Spleen (tissue), 11 donors: ENCODE measurements at regions not wholly inside any gene's neighbourhood (a gene's known extent, or its start where the extent isn't known, plus 50 kb on each side); places are given as distances from the start of the nearest gene placed in this dataset.

ENCODE experiments used
- DNase-seq: peaks from one replicate; pipeline ENCODE4 v3.0.0-alpha.2; 2020
- H3K27ac ChIP-seq, 8 donors: fragments of 200-600 bp; sonication (generic) in 7 of 8; 1 replicate in 4 of 8; 2 replicates in 4 of 8; pipeline versions ENCODE4 v1.5.0 to v1.8.0; 2016 to 2021; ENCODE audit warnings: inconsistent platforms in 4 of 8, mild to moderate bottlenecking in 4 of 8, moderate library complexity in 1 of 8
- H3K27me3 ChIP-seq, 7 donors: fragments of 200-600 bp; sonication (generic) in 6 of 7; replicated peaks in 1 of 7; 1 replicate in 4 of 7; 2 replicates in 3 of 7; pipeline versions ENCODE4 v1.5.0 to v1.8.0; 2016 to 2021; ENCODE audit warnings: inconsistent platforms in 3 of 7, mild to moderate bottlenecking in 1 of 7
- H3K36me3 ChIP-seq, 6 donors: fragments of 200-600 bp; sonication (generic) in 5 of 6; 1 replicate in 4 of 6; 2 replicates in 2 of 6; pipeline versions ENCODE4 v1.5.0 to v1.8.0; 2016 to 2021; ENCODE audit warnings: inconsistent platforms in 2 of 6
- H3K4me1 ChIP-seq, 6 donors: fragments of 200-600 bp; sonication (generic) in 5 of 6; 1 replicate in 3 of 6; 2 replicates in 3 of 6; pipeline versions ENCODE4 v1.5.0 to v1.8.0; 2016 to 2021; ENCODE audit warnings: inconsistent platforms in 3 of 6
- H3K4me3 ChIP-seq, 8 donors: fragments of 200-600 bp; sonication (generic) in 7 of 8; 1 replicate in 4 of 8; 2 replicates in 4 of 8; pipeline versions ENCODE4 v1.5.0 to v1.8.0; 2016 to 2021; ENCODE audit warnings: inconsistent platforms in 4 of 8, mild to moderate bottlenecking in 4 of 8, moderate library complexity in 2 of 8
- H3K9me3 ChIP-seq, 8 donors: fragments of 200-600 bp; sonication (generic) in 7 of 8; 1 replicate in 4 of 8; 2 replicates in 4 of 8; pipeline versions ENCODE4 v1.5.0 to v1.8.0; 2016 to 2021; ENCODE audit warnings: inconsistent platforms in 4 of 8
- POLR2A ChIP-seq, 3 donors: fragments of 450-650 bp; IDR thresholded peaks; one replicate each; pipeline ENCODE4 v1.5.1; 2017; ENCODE audit warnings: antibody characterized with exemption in 3 of 3, mild to moderate bottlenecking in 1 of 3
- POLR2AphosphoS5 ChIP-seq, 3 donors: sonication (generic); formaldehyde crosslinking; IDR thresholded peaks; one replicate each; pipeline ENCODE4 v1.5.1; 2017; ENCODE audit warnings: antibody characterized with exemption in 3 of 3
- WGBS, 5 donors: extraction: QIAGEN DNeasy Blood & Tissue Kit in 3 of 5; methylation state at CpG; one replicate each; pipeline versions ENCODE4 v1.1.5 to v1.1.7; 2013 to 2018; 5-methylcytosine and 5-hydroxymethylcytosine counted together
- intact Hi-C: fragments of 100-400 bp; cut with DNase I; formaldehyde crosslinking; loops from one replicate; pipeline ENCODE4 v1.15.0; 2023; ENCODE audit warnings: low total_unique reads
- TF ChIP-seq, protein P1 (sequence below), 11 experiments: fragments of 200-600 bp in 7 of 11; fragments of 450-650 bp in 4 of 11; sonication (generic) in 4 of 11; IDR thresholded peaks in 8 of 11; conservative IDR thresholded peaks in 3 of 11; 1 replicate in 7 of 11; 2 replicates in 4 of 11; pipeline versions ENCODE4 v1.4.0 to v1.8.0; 2016 to 2021; ENCODE audit warnings: antibody characterized with exemption in 11 of 11, inconsistent platforms in 4 of 11, mild to moderate bottlenecking in 1 of 11
- donor health status: healthy with polysubstance abuse.
- donor health status: DM: no; HTN: no; CAD: no; lungs with moderate emphysema.
- donor health status: DM: no; HTN: no; CAD: no.
- donor health status: Bipolar disorder and iron deficiency.
- donor health status: healthy.
- donor health status: DM: no; HTN: no; CAD: no.
- donor health status: DM: yes; HTN: yes; CAD: no.

DNA sequence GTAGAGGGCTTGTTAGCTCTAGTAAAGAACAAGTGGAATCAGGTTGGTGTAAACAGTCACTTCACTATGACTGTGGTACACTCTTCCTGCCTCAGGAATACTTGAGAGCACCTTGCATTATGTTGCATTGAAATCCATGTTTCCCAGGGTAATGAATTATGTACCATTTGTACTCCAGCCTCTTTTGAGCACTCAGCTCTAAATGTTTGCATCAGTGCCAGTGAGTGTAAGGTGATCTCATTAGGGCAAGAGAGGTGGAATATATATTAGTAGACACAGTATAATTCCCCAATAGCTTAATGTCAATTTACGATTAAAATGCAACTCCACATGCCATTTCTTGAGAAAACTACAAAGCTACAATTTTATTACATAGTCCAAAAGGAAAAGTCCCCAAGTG is 319.6 kb upstream of the POU3F2 start:
- TF ChIP-seq, protein P1, sequence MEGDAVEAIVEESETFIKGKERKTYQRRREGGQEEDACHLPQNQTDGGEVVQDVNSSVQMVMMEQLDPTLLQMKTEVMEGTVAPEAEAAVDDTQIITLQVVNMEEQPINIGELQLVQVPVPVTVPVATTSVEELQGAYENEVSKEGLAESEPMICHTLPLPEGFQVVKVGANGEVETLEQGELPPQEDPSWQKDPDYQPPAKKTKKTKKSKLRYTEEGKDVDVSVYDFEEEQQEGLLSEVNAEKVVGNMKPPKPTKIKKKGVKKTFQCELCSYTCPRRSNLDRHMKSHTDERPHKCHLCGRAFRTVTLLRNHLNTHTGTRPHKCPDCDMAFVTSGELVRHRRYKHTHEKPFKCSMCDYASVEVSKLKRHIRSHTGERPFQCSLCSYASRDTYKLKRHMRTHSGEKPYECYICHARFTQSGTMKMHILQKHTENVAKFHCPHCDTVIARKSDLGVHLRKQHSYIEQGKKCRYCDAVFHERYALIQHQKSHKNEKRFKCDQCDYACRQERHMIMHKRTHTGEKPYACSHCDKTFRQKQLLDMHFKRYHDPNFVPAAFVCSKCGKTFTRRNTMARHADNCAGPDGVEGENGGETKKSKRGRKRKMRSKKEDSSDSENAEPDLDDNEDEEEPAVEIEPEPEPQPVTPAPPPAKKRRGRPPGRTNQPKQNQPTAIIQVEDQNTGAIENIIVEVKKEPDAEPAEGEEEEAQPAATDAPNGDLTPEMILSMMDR (IDR thresholded peaks at IDR 0.05 in 8 of 11, conservative IDR thresholded peaks at IDR 0.05 in 3 of 11): no peak
- TF ChIP-seq POLR2AphosphoS5 (IDR thresholded peaks at IDR 0.05) (no peak), POLR2A (IDR thresholded peaks at IDR 0.05) (no peak)
- Histone ChIP-seq H3K9me3 (no peaks in the 10 kb centered on the region), H3K27me3 (no peaks in the 10 kb centered on the region), H3K4me1 (no peaks in the 10 kb centered on the region), H3K27ac (no peak overlapping the region), H3K36me3 (no peaks in the 10 kb centered on the region), H3K4me3 (no peak overlapping the region)
- no peak for DNase-seq
- intact Hi-C loops: no loop called here
- WGBS, 5 donors: 80 to 96% (median 93%) methylated on average over 1 of the region's 1 CpG

DNA sequence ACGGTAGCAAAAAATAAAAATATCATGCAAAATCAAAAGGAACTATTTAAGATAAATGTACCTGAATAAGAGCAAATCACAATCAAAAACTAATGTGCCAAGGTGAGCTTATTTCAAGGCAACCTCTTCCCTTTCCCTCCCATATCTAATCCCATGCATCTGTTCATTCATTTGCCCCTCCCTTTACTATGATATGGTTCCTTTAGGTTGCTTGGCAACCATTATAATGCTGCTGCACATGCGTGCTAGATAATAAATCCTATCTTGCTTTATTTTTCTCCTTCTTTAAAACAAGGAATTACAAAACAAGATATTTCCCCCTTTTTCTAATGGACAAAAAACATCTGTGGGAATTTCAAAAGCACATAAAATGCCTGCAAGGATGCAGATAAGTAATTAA is 318.2 kb upstream of the POU3F2 start:
- Histone ChIP-seq H3K4me1 (no peaks in the 10 kb centered on the region), H3K27me3 (no peaks in the 10 kb centered on the region), H3K9me3 (no peaks in the 10 kb centered on the region), H3K36me3 (no peaks in the 10 kb centered on the region), H3K4me3 (no peak overlapping the region), H3K27ac (no peak overlapping the region)
- WGBS, 5 donors: 67 to 77% (median 72%) methylated on average over 2 of the region's 2 CpGs
- no peak for DNase-seq
- TF ChIP-seq POLR2AphosphoS5 (IDR thresholded peaks at IDR 0.05) (no peak), POLR2A (IDR thresholded peaks at IDR 0.05) (no peak)
- TF ChIP-seq, protein P1 (IDR thresholded peaks at IDR 0.05 in 8 of 11, conservative IDR thresholded peaks at IDR 0.05 in 3 of 11): no peak
- intact Hi-C loops: no loop called here

DNA sequence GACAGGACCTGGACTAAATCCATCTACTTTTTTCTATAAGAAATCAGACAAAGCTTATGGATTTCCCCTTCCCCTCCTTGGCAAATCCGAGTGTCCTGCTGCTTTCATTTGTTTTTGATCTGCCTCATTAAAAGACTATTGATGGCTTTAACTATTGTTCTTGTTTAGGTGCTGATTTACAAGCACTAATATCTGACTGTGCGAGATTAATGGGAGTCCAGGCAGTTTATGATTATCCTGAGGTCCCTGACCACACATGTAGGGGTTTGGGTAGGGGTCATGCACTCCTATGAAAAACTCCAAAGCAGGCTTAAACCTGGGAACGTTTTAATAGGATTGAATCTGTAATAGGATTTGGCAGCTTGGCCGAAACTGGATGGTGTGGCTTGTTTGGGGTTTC is 317.5 kb upstream of the POU3F2 start:
- Histone ChIP-seq H3K4me3 (no peak overlapping the region), H3K27me3 (no peaks in the 10 kb centered on the region), H3K9me3 (no peaks in the 10 kb centered on the region), H3K27ac (no peak overlapping the region), H3K36me3 (no peaks in the 10 kb centered on the region), H3K4me1 (no peaks in the 10 kb centered on the region)
- WGBS, 5 donors: 42 to 52% (median 49%) methylated on average over 4 of the region's 4 CpGs
- TF ChIP-seq POLR2A (IDR thresholded peaks at IDR 0.05) (no peak), POLR2AphosphoS5 (IDR thresholded peaks at IDR 0.05) (no peak)
- TF ChIP-seq, protein P1 (IDR thresholded peaks at IDR 0.05 in 8 of 11, conservative IDR thresholded peaks at IDR 0.05 in 3 of 11): no peak
- no peak for DNase-seq
- intact Hi-C loops: no loop called here

DNA sequence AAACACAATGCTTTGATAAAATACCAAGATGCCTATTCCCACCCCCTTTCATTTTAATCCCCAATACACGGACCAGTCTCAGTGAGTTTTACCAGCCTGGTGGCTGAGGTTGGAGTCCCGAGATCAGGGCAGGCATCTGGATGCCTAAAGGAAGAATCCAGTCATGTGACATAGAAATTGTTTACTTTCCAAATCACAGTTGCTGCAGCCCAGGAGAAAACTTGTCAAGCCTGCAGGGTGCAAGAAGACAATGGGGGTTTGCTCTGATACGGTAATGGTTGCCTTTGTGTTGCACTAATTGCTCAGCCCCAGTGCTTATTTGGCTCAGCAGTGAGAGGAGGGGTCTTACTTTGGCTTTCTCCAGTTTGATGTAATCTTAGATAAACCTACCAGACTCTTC is 308.5 kb upstream of the POU3F2 start:
- H3K36me3 ChIP-seq: no peaks in the 10 kb centered on the region
- intact Hi-C loops: no loop called here
- H3K9me3 ChIP-seq: no peaks in the 10 kb centered on the region
- TF ChIP-seq, protein P1 (IDR thresholded peaks at IDR 0.05 in 8 of 11, conservative IDR thresholded peaks at IDR 0.05 in 3 of 11): no peak
- TF ChIP-seq POLR2AphosphoS5 (IDR thresholded peaks at IDR 0.05) (no peak), POLR2A (IDR thresholded peaks at IDR 0.05) (no peak)
- no peaks in the 10 kb centered on the region for H3K4me1 ChIP-seq
- H3K27me3 ChIP-seq: no peaks in the 10 kb centered on the region
- WGBS, 5 donors: 19 to 33% (median 29%) methylated on average over 3 of the region's 3 CpGs
- no peak overlapping the region for H3K27ac ChIP-seq
- no peak for DNase-seq
- H3K4me3 ChIP-seq: no peak overlapping the region
